A204.1 (cell line): ENCODE measurements at regions not wholly inside any gene's neighbourhood (a gene's known extent, or its start where the extent isn't known, plus 50 kb on each side); places are given as distances from the start of the nearest gene placed in this dataset.
A peak's percentile ranks its signal among the peaks of the same experiment; 100 is the strongest.
"Not testable (repeated sequence)": the region's sequence is repeated elsewhere in the genome, so short reads cannot be mapped to it uniquely, and the experiment has no call there.

Experiments
- FAIRE-seq: peaks from 2 replicates; lab custom pipeline; 2012; peaks lifted over from hg19 to GRCh38; lab: Jason Lieb, UNC

GRCh38 chr21:31819692-31820091 is 53.1 kb upstream of the HUNK start:
- not testable (repeated sequence) for FAIRE-seq

GRCh38 chr21:31814356-31814755 is 58.5 kb upstream of the HUNK start:
- not testable (repeated sequence) for FAIRE-seq

GRCh38 chr21:31813862-31814261 is 59.0 kb upstream of the HUNK start:
- no peak for FAIRE-seq

GRCh38 chr21:31804008-31804394 is 68.8 kb upstream of the HUNK start:
- FAIRE-seq, result no peak

GRCh38 chr21:31803039-31804007 is 69.5 kb upstream of the HUNK start:
- FAIRE-seq, result no peak

- no peak for FAIRE-seq
Measured at GRCh38 chr21:31802331-31802730, 70.4 kb upstream of the SCAF4 start.

- no peak for FAIRE-seq
Measured at GRCh38 chr21:31801551-31802219, 69.8 kb upstream of the SCAF4 start.

GRCh38 chr21:31798842-31799704 is 67.2 kb upstream of the SCAF4 start:
- no peak for FAIRE-seq

- no peak for FAIRE-seq
Measured at GRCh38 chr21:31795992-31796391, 64.1 kb upstream of the SCAF4 start.

GRCh38 chr21:31790420-31790819 is 58.5 kb upstream of the SCAF4 start:
- not testable (repeated sequence) for FAIRE-seq

- FAIRE-seq, result no peak
Measured at GRCh38 chr21:31788581-31788980, 56.7 kb upstream of the SCAF4 start.

GRCh38 chr21:31787691-31788090 is 55.8 kb upstream of the SCAF4 start:
- FAIRE-seq, result not testable (repeated sequence)

- FAIRE-seq, result no peak
Measured at GRCh38 chr21:31786164-31786920, 54.4 kb upstream of the SCAF4 start.

GRCh38 chr21:31785237-31786163 is 53.6 kb upstream of the SCAF4 start:
- FAIRE-seq, result peak; percentile 87

- no peak for FAIRE-seq
Measured at GRCh38 chr21:31781737-31782136, 49.8 kb upstream of the SCAF4 start.
